GM12892 (cell line): ENCODE measurements at regions not wholly inside any gene's neighbourhood (a gene's known extent, or its start where the extent isn't known, plus 50 kb on each side); places are given as distances from the start of the nearest gene placed in this dataset.

Experiments used
- POLR2A ChIP-seq: IDR thresholded peaks from 2 replicates; pipeline ENCODE4 v1.6.1; 2011; ENCODE audit warnings: low read depth, low read length, control low read depth
- POLR2AphosphoS5 ChIP-seq: IDR thresholded peaks from 2 replicates; pipeline ENCODE4 v1.6.1; 2011; ENCODE audit warnings: low read depth, low read length, control low read depth
- TAF1 ChIP-seq: IDR thresholded peaks from 2 replicates; pipeline ENCODE4 v1.6.1; 2011; ENCODE audit warnings: low read depth, mild to moderate bottlenecking, control low read depth, low read length, borderline replicate concordance

DNA sequence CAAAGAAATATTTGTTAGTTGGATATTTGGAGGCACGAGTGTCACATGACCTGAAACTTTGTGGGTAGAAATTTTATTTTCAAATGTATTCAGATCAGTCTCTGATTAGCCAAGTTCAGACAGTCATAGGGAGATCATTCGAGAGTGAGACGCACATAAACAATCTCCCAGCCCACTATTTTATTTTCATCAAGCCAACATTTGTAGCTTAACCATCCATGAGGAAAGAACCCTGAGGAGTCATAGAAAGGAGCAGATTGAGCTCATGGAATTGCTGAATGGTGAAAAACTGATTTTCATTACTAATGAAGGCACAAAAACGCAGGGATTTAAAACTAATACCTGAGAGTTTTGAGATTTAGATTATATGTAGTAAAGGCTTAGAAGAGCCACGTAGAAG lies 548.7 kb downstream of the NSUN3 start:
- TF ChIP-seq POLR2AphosphoS5, result no peak
- TF ChIP-seq POLR2A, result no peak
- no peak for TF ChIP-seq TAF1
